Panc1 (cell line): ENCODE measurements at regions not wholly inside any gene's neighbourhood (a gene's known extent, or its start where the extent isn't known, plus 50 kb on each side); places are given as distances from the start of the nearest gene placed in this dataset.

Experiments used
- POLR2AphosphoS5 ChIP-seq: IDR thresholded peaks from 2 replicates; pipeline ENCODE4 v1.6.1; 2012; ENCODE audit warnings: mild to moderate bottlenecking, low read depth, low read length, moderate library complexity
- SIN3A ChIP-seq: IDR thresholded peaks from 2 replicates; pipeline ENCODE4 v1.6.1; 2012; ENCODE audit warnings: low read depth, mild to moderate bottlenecking, low read length, moderate library complexity, borderline replicate concordance; ENCODE audit not compliant: insufficient read depth
- TCF7L2 ChIP-seq: IDR thresholded peaks from 2 replicates; pipeline ENCODE4 v1.6.1; 2011; ENCODE audit warnings: mild to moderate bottlenecking, low read depth, low read length, inconsistent platforms
- TF ChIP-seq, protein P1 (sequence below): fragments of 450-650 bp; IDR thresholded peaks from 2 replicates; pipeline ENCODE4 v1.5.1; 2017; ENCODE audit warnings: mild to moderate bottlenecking
- TF ChIP-seq, protein P2 (sequence below), 2 experiments: IDR thresholded peaks; 2 replicates each; pipeline ENCODE4 v1.6.1; 2011 to 2012; ENCODE audit warnings: low read depth in 2 of 2, control low read depth in 1 of 2, low read length in 1 of 2, mild to moderate bottlenecking in 1 of 2, moderate library complexity in 1 of 2; ENCODE audit not compliant: insufficient read depth in 1 of 2

DNA sequence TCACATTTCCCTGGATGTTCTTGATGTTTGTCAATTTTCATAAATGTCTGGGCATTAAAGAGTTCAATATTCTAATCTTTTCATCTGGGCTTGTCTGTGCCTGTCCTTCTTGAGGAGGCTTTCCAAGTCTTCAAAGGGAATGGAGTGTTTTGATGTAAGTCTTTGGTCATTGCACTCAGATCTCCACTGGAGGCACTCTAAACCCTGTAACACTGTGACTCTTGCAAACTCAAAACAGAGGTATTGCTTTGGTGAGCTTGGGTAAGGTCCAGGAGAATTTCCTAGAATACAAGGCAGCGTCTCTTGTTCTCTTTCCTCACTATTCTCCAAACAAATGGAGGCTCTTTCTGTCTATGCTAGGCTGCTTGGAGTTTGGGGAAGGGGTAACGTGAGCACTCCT is 1118.1 kb upstream of the PABPC4L start:
- TF ChIP-seq, protein P1, sequence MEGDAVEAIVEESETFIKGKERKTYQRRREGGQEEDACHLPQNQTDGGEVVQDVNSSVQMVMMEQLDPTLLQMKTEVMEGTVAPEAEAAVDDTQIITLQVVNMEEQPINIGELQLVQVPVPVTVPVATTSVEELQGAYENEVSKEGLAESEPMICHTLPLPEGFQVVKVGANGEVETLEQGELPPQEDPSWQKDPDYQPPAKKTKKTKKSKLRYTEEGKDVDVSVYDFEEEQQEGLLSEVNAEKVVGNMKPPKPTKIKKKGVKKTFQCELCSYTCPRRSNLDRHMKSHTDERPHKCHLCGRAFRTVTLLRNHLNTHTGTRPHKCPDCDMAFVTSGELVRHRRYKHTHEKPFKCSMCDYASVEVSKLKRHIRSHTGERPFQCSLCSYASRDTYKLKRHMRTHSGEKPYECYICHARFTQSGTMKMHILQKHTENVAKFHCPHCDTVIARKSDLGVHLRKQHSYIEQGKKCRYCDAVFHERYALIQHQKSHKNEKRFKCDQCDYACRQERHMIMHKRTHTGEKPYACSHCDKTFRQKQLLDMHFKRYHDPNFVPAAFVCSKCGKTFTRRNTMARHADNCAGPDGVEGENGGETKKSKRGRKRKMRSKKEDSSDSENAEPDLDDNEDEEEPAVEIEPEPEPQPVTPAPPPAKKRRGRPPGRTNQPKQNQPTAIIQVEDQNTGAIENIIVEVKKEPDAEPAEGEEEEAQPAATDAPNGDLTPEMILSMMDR = no peak
- TF ChIP-seq POLR2AphosphoS5 = no peak
- no peak for TF ChIP-seq SIN3A
- TF ChIP-seq, protein P2, sequence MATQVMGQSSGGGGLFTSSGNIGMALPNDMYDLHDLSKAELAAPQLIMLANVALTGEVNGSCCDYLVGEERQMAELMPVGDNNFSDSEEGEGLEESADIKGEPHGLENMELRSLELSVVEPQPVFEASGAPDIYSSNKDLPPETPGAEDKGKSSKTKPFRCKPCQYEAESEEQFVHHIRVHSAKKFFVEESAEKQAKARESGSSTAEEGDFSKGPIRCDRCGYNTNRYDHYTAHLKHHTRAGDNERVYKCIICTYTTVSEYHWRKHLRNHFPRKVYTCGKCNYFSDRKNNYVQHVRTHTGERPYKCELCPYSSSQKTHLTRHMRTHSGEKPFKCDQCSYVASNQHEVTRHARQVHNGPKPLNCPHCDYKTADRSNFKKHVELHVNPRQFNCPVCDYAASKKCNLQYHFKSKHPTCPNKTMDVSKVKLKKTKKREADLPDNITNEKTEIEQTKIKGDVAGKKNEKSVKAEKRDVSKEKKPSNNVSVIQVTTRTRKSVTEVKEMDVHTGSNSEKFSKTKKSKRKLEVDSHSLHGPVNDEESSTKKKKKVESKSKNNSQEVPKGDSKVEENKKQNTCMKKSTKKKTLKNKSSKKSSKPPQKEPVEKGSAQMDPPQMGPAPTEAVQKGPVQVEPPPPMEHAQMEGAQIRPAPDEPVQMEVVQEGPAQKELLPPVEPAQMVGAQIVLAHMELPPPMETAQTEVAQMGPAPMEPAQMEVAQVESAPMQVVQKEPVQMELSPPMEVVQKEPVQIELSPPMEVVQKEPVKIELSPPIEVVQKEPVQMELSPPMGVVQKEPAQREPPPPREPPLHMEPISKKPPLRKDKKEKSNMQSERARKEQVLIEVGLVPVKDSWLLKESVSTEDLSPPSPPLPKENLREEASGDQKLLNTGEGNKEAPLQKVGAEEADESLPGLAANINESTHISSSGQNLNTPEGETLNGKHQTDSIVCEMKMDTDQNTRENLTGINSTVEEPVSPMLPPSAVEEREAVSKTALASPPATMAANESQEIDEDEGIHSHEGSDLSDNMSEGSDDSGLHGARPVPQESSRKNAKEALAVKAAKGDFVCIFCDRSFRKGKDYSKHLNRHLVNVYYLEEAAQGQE (IDR thresholded peaks at IDR 0.05; ENCODE audit: insufficient read depth in 1 of 2, low read depth in 2 of 2, low read length in 1 of 2) = no peak
- TF ChIP-seq TCF7L2 = no peak
